NCI-H748 treated with DMSO at 0.1 percent for 48 hours (cell line): ENCODE measurements at regions not wholly inside any gene's neighbourhood (a gene's known extent, or its start where the extent isn't known, plus 50 kb on each side); places are given as distances from the start of the nearest gene placed in this dataset.

Experiments
- DNase-seq: peaks from one replicate; lab custom pipeline; 2025; lab: John Stamatoyannopoulos, UW

- peak; percentile 10 for DNase-seq
Observed at GRCh38 chr20:22734946-22735647, 150.7 kb upstream of the FOXA2 start.

GRCh38 chr20:22740829-22741228 is 156.5 kb upstream of the FOXA2 start:
- DNase-seq: no peak

GRCh38 chr20:22744341-22745193 is 160.2 kb upstream of the FOXA2 start:
- no peak for DNase-seq

- DNase-seq: no peak
Observed at GRCh38 chr20:22745194-22745500, 160.8 kb upstream of the FOXA2 start.

GRCh38 chr20:22746957-22747356 is 162.6 kb upstream of the FOXA2 start:
- DNase-seq: no peak

GRCh38 chr20:22752324-22752723 is 168.0 kb upstream of the FOXA2 start:
- no peak for DNase-seq

GRCh38 chr20:22757424-22758183 is 173.2 kb upstream of the FOXA2 start:
- DNase-seq: no peak

GRCh38 chr20:22758815-22759214 is 174.4 kb upstream of the FOXA2 start:
- no peak for DNase-seq

- no peak for DNase-seq
Observed at GRCh38 chr20:22762576-22763256, 178.3 kb upstream of the FOXA2 start.

GRCh38 chr20:22763257-22763906 is 179.0 kb upstream of the FOXA2 start:
- no peak for DNase-seq

- DNase-seq: no peak
Observed at GRCh38 chr20:22768266-22769178, 184.2 kb upstream of the FOXA2 start.

- no peak for DNase-seq
Observed at GRCh38 chr20:22770241-22770800, 185.9 kb upstream of the FOXA2 start.

- no peak for DNase-seq
Observed at GRCh38 chr20:22771706-22772105, 187.3 kb upstream of the FOXA2 start.

- no peak for DNase-seq
Observed at GRCh38 chr20:22773344-22773743, 189.0 kb upstream of the FOXA2 start.

GRCh38 chr20:22775256-22775655 is 190.9 kb upstream of the FOXA2 start:
- no peak for DNase-seq

GRCh38 chr20:22775671-22776139 is 191.3 kb upstream of the FOXA2 start:
- no peak for DNase-seq

GRCh38 chr20:22776369-22776768 is 192.0 kb upstream of the FOXA2 start:
- DNase-seq: no peak

GRCh38 chr20:22779878-22780277 is 195.5 kb upstream of the FOXA2 start:
- no peak for DNase-seq

GRCh38 chr20:22781869-22782268 is 197.5 kb upstream of the FOXA2 start:
- no peak for DNase-seq

- no peak for DNase-seq
Observed at GRCh38 chr20:22789676-22790075, 205.3 kb upstream of the FOXA2 start.
